ENCODE measurements at regions not wholly inside any gene's neighbourhood (a gene's known extent, or its start where the extent isn't known, plus 50 kb on each side); places are given as distances from the start of the nearest gene placed in this dataset.

GRCh38 chr2:176597916-176598315 lies 328.7 kb downstream of the MTX2 start:
- intact Hi-C loops (cut with micrococcal nuclease; ENCODE audit: unreplicated experiment): no loop called here
- Histone ChIP-seq H3K27ac (ENCODE audit: low read depth, low read length, poor library complexity, severe bottlenecking) (no peak overlapping the region), H3K9me3 (ENCODE audit: low read depth, low read length, poor library complexity, severe bottlenecking) (no peaks in the 10 kb centered on the region), H3K36me3 (ENCODE audit: insufficient read depth, low read length, poor library complexity, severe bottlenecking) (no peaks in the 10 kb centered on the region), H3K27me3 (replicated peaks; ENCODE audit: insufficient read depth, low read depth, low read length, poor library complexity) (no peaks in the 10 kb centered on the region), H3K4me1 (ENCODE audit: insufficient read depth, low read length, poor library complexity, severe bottlenecking) (peaks cover 5% of the 10 kb centered on the region), H3K4me3 (ENCODE audit: low read depth, low read length, poor library complexity, severe bottlenecking) (no peak overlapping the region)
- ChIA-PET CTCF (no interaction called here), POLR2A (ENCODE audit: low non-redundant PET) (interaction anchor here (0.6 kb wide), 1 partner anchor 305 kb away, joined by 3 read pairs; no protein-coding TSS in a partner anchor)
- DNase-seq (ENCODE audit: low spot score): no peak
- TF ChIP-seq, protein P1, sequence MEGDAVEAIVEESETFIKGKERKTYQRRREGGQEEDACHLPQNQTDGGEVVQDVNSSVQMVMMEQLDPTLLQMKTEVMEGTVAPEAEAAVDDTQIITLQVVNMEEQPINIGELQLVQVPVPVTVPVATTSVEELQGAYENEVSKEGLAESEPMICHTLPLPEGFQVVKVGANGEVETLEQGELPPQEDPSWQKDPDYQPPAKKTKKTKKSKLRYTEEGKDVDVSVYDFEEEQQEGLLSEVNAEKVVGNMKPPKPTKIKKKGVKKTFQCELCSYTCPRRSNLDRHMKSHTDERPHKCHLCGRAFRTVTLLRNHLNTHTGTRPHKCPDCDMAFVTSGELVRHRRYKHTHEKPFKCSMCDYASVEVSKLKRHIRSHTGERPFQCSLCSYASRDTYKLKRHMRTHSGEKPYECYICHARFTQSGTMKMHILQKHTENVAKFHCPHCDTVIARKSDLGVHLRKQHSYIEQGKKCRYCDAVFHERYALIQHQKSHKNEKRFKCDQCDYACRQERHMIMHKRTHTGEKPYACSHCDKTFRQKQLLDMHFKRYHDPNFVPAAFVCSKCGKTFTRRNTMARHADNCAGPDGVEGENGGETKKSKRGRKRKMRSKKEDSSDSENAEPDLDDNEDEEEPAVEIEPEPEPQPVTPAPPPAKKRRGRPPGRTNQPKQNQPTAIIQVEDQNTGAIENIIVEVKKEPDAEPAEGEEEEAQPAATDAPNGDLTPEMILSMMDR (conservative IDR thresholded peaks at IDR 0.05; ENCODE audit: low read depth, low read length): no peak
- TF ChIP-seq EZH2 (IDR thresholded peaks at IDR 0.05; ENCODE audit: borderline replicate concordance, low read depth, low read length, poor library complexity, severe bottlenecking): no peak
- BruUV-seq (replicated peaks): no TSS peak

DNA sequence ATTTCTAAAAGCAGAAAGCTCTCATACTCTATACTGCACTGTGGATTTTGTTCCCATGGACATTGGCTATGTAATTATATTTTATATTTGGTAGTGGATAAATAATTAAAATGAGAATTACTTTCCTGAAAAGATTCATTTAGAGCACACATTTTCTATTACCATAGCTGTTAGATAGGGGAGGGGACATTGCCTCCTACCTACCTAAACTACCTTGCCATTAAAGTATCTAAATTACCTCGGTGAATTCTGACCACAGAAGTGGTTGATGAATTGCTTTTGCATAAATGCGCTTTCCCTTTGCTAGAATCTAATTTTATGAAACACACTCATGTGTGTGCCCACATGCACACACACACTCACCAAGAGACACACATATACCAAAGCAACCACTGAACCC lies 329.1 kb downstream of the MTX2 start:
- intact Hi-C loops (cut with micrococcal nuclease; ENCODE audit: unreplicated experiment): no loop called here
- ChIA-PET CTCF (no interaction called here), POLR2A (ENCODE audit: low non-redundant PET) (interaction anchor here (0.6 kb wide), 1 partner anchor 306 kb away, joined by 3 read pairs; no protein-coding TSS in a partner anchor)
- Histone ChIP-seq H3K9me3 (ENCODE audit: low read depth, low read length, poor library complexity, severe bottlenecking) (no peaks in the 10 kb centered on the region), H3K4me3 (ENCODE audit: low read depth, low read length, poor library complexity, severe bottlenecking) (no peak overlapping the region), H3K36me3 (ENCODE audit: insufficient read depth, low read length, poor library complexity, severe bottlenecking) (no peaks in the 10 kb centered on the region), H3K27ac (ENCODE audit: low read depth, low read length, poor library complexity, severe bottlenecking) (no peak overlapping the region), H3K27me3 (replicated peaks; ENCODE audit: insufficient read depth, low read depth, low read length, poor library complexity) (no peaks in the 10 kb centered on the region), H3K4me1 (ENCODE audit: insufficient read depth, low read length, poor library complexity, severe bottlenecking) (peaks cover 5% of the 10 kb centered on the region)
- TF ChIP-seq, protein P1 (conservative IDR thresholded peaks at IDR 0.05; ENCODE audit: low read depth, low read length): no peak
- TF ChIP-seq EZH2 (IDR thresholded peaks at IDR 0.05; ENCODE audit: borderline replicate concordance, low read depth, low read length, poor library complexity, severe bottlenecking): no peak
- no TSS peak for BruUV-seq (replicated peaks)
- DNase-seq (ENCODE audit: low spot score): no peak

DNA sequence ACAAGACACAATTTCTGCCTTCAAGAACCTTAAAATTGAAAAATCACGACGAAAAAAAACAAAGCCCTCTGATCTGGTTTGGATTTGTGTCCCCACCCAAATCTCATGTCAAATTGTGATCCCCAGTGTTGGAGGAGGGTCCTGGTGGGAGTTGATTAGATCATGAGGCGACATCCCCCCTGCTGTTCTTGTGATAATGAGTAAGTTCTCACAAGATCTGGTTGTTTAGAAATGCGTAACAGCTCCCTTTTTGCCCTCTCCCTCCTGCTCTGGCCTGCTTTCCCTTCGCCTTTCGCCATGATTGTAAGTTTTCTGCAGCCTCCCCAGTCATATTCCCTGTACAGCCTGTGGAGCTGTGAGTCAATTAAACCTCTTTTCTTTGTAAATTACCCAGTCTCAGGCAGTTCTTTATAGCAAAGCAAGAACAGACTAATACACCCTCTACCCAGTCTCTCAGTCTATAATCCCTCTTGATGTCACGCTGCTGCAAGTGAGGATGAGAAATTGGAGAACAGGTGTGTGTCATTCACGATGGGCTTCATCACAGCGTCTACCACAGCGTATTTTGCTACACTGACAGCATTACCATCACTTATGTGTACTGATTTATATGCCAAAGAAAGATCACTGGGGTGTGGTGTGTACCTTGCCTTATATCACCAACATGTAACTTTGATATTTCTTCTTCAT lies 330.7 kb downstream of the MTX2 start:
- Histone ChIP-seq H3K4me1 (ENCODE audit: insufficient read depth, low read length, poor library complexity, severe bottlenecking) (peaks cover 5% of the 10 kb centered on the region), H3K9me3 (ENCODE audit: low read depth, low read length, poor library complexity, severe bottlenecking) (no peaks in the 10 kb centered on the region), H3K36me3 (ENCODE audit: insufficient read depth, low read length, poor library complexity, severe bottlenecking) (no peaks in the 10 kb centered on the region), H3K27ac (ENCODE audit: low read depth, low read length, poor library complexity, severe bottlenecking) (no peak overlapping the region), H3K27me3 (replicated peaks; ENCODE audit: insufficient read depth, low read depth, low read length, poor library complexity) (no peaks in the 10 kb centered on the region), H3K4me3 (ENCODE audit: low read depth, low read length, poor library complexity, severe bottlenecking) (no peak overlapping the region)
- ChIA-PET POLR2A (ENCODE audit: low non-redundant PET) (no interaction called here), CTCF (no interaction called here)
- BruUV-seq (replicated peaks): no TSS peak
- DNase-seq (ENCODE audit: low spot score): no peak
- intact Hi-C loops (cut with micrococcal nuclease; ENCODE audit: unreplicated experiment): no loop called here
- no peak for TF ChIP-seq EZH2 (IDR thresholded peaks at IDR 0.05; ENCODE audit: borderline replicate concordance, low read depth, low read length, poor library complexity, severe bottlenecking)
- TF ChIP-seq, protein P1 (conservative IDR thresholded peaks at IDR 0.05; ENCODE audit: low read depth, low read length): no peak
